ENCODE measurements at regions not wholly inside any gene's neighbourhood (a gene's known extent, or its start where the extent isn't known, plus 50 kb on each side); places are given as distances from the start of the nearest gene placed in this dataset.

DNA sequence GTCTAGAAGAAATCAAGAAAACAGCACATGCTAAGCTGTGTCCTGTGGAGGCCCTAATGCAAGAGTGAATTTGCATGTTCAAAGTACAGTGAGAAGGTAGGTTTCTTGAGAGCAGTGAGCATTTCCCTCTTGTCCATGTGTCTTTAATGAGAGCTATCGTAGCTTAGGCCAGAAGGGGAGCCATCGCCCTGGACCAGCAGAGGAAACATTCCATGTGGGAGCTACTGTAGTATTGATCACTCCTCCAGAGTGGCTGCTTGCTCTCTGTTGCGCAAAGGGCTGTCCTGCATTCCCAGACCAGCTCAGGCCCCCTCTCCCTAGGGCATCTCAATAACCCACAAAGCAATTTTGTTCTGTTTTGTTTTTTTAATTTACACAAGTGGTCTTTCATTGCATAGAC is 950.1 kb downstream of the CNTNAP5 start:
- Mint-ChIP-seq H3K36me3 (ENCODE audit: low read depth) (no peaks in the 10 kb centered on the region), H3K27ac (no peak overlapping the region), H3K4me1 (peaks cover 6% of the 10 kb centered on the region), H3K9me3 (no peaks in the 10 kb centered on the region), H3K27me3 (ENCODE audit: insufficient read depth) (no peaks in the 10 kb centered on the region), H3K4me3 (no peak overlapping the region)
- Histone ChIP-seq H3K36me3 (ENCODE audit: control insufficient read depth, insufficient read depth, low read length) (no peaks in the 10 kb centered on the region), H3K4me1 (ENCODE audit: control insufficient read depth, insufficient read depth, low read length) (no peaks in the 10 kb centered on the region), H3K9me3 (ENCODE audit: control insufficient read depth, low read length) (no peaks in the 10 kb centered on the region), H3K27ac (ENCODE audit: low read depth, low read length) (no peak overlapping the region), H3K9ac (ENCODE audit: extremely low read depth, low read length, poor library complexity, severe bottlenecking) (no peak overlapping the region), H3K4me3 (ENCODE audit: low read length) (no peak overlapping the region), H3K27me3 (ENCODE audit: control insufficient read depth, insufficient read depth, low read length, poor library complexity, severe bottlenecking) (no peaks in the 10 kb centered on the region)
- TF ChIP-seq, protein P1, sequence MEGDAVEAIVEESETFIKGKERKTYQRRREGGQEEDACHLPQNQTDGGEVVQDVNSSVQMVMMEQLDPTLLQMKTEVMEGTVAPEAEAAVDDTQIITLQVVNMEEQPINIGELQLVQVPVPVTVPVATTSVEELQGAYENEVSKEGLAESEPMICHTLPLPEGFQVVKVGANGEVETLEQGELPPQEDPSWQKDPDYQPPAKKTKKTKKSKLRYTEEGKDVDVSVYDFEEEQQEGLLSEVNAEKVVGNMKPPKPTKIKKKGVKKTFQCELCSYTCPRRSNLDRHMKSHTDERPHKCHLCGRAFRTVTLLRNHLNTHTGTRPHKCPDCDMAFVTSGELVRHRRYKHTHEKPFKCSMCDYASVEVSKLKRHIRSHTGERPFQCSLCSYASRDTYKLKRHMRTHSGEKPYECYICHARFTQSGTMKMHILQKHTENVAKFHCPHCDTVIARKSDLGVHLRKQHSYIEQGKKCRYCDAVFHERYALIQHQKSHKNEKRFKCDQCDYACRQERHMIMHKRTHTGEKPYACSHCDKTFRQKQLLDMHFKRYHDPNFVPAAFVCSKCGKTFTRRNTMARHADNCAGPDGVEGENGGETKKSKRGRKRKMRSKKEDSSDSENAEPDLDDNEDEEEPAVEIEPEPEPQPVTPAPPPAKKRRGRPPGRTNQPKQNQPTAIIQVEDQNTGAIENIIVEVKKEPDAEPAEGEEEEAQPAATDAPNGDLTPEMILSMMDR (conservative IDR thresholded peaks at IDR 0.05), result peak; percentile 39
- peak; percentile 60 for DNase-seq
- 86 to 94% methylated on average over 3 of the region's 3 CpGs for WGBS, 2 experiments (ENCODE audit: insufficient coverage in 1 of 2, insufficient read length in 1 of 2)

DNA sequence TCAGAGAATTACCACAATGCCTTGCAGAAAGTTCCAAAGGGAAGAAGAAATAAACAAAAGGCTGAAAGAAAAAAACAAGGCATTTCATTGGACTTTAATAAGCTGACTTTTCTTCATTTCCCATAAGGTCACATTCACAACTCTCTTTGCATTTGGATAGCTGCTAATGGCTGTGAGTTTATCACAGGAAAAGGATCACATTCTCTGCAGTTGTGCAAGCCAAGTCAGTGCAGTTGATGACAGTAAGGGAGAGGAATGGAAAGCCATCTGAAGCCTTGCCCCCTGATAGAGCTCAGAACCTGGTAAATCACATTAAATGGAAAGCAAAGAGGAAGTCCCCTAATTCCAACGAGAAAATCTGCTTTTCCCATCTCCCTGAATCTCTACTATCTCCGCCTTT is 950.6 kb downstream of the CNTNAP5 start:
- TF ChIP-seq, protein P1 (conservative IDR thresholded peaks at IDR 0.05), result no peak
- Mint-ChIP-seq H3K4me3 (no peak overlapping the region), H3K4me1 (peaks cover 6% of the 10 kb centered on the region), H3K36me3 (ENCODE audit: low read depth) (no peaks in the 10 kb centered on the region), H3K9me3 (no peaks in the 10 kb centered on the region), H3K27ac (no peak overlapping the region), H3K27me3 (ENCODE audit: insufficient read depth) (no peaks in the 10 kb centered on the region)
- H3K4me1 ChIP-seq (ENCODE audit: control insufficient read depth, insufficient read depth, low read length), result no peaks in the 10 kb centered on the region
- no peak for DNase-seq
- no peak overlapping the region for H3K4me3 ChIP-seq (ENCODE audit: low read length)
- no peaks in the 10 kb centered on the region for H3K9me3 ChIP-seq (ENCODE audit: control insufficient read depth, low read length)
- 92% methylated on average over 2 of the region's 2 CpGs; no CpG with 5 or more reads in 1 of the 2 experiments for WGBS, 2 experiments (ENCODE audit: insufficient coverage in 1 of 2, insufficient read length in 1 of 2)
- H3K27ac ChIP-seq (ENCODE audit: low read depth, low read length), result no peak overlapping the region
- no peaks in the 10 kb centered on the region for H3K36me3 ChIP-seq (ENCODE audit: control insufficient read depth, insufficient read depth, low read length)
- H3K9ac ChIP-seq (ENCODE audit: extremely low read depth, low read length, poor library complexity, severe bottlenecking), result no peak overlapping the region
- H3K27me3 ChIP-seq (ENCODE audit: control insufficient read depth, insufficient read depth, low read length, poor library complexity, severe bottlenecking), result no peaks in the 10 kb centered on the region

DNA sequence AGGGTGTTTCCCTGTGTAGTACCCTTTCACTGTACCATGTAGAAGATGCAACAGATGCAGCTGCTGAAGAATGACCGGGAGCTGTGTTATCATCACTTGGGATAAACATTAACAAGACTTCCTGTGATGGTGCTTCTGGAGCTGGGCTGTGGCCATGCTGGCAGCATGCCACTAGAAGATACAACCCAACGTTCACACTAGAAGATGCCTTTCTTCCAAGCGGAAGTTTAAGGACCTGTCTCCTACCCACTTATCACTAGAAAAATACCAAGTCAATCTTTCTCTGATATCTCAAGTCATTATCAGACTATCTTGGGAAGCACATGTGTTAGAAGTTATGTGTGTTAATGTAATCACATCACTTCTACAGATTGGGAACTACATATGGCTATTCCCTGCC is 953.5 kb downstream of the CNTNAP5 start:
- Histone ChIP-seq H3K27ac (ENCODE audit: low read depth, low read length) (no peak overlapping the region), H3K4me1 (ENCODE audit: control insufficient read depth, insufficient read depth, low read length) (no peaks in the 10 kb centered on the region), H3K27me3 (ENCODE audit: control insufficient read depth, insufficient read depth, low read length, poor library complexity, severe bottlenecking) (no peaks in the 10 kb centered on the region), H3K4me3 (ENCODE audit: low read length) (no peak overlapping the region), H3K36me3 (ENCODE audit: control insufficient read depth, insufficient read depth, low read length) (no peaks in the 10 kb centered on the region), H3K9ac (ENCODE audit: extremely low read depth, low read length, poor library complexity, severe bottlenecking) (no peak overlapping the region), H3K9me3 (ENCODE audit: control insufficient read depth, low read length) (no peaks in the 10 kb centered on the region)
- TF ChIP-seq, protein P1 (conservative IDR thresholded peaks at IDR 0.05), result no peak
- H3K27ac Mint-ChIP-seq, result no peak overlapping the region
- H3K36me3 Mint-ChIP-seq (ENCODE audit: low read depth), result no peaks in the 10 kb centered on the region
- peaks cover 6% of the 10 kb centered on the region for H3K4me1 Mint-ChIP-seq
- no peaks in the 10 kb centered on the region for H3K27me3 Mint-ChIP-seq (ENCODE audit: insufficient read depth)
- no peaks in the 10 kb centered on the region for H3K9me3 Mint-ChIP-seq
- 80 to 91% methylated on average over 1 to 3 of the region's 3 CpGs for WGBS, 2 experiments (ENCODE audit: insufficient coverage in 1 of 2, insufficient read length in 1 of 2)
- no peak overlapping the region for H3K4me3 Mint-ChIP-seq
- DNase-seq, result no peak
